ENCODE measurements at regions not wholly inside any gene's neighbourhood (a gene's known extent, or its start where the extent isn't known, plus 50 kb on each side); places are given as distances from the start of the nearest gene placed in this dataset.
A peak's percentile ranks its signal among the peaks of the same experiment; 100 is the strongest.
"Not testable (repeated sequence)": the region's sequence is repeated elsewhere in the genome, so short reads cannot be mapped to it uniquely, and the experiment has no call there.

GRCh38 chrX:54615109-54615508 is 85.1 kb downstream of the GNL3L start:
- no peak for DNase-seq (ENCODE audit: low read depth in 2 of 2)

DNA sequence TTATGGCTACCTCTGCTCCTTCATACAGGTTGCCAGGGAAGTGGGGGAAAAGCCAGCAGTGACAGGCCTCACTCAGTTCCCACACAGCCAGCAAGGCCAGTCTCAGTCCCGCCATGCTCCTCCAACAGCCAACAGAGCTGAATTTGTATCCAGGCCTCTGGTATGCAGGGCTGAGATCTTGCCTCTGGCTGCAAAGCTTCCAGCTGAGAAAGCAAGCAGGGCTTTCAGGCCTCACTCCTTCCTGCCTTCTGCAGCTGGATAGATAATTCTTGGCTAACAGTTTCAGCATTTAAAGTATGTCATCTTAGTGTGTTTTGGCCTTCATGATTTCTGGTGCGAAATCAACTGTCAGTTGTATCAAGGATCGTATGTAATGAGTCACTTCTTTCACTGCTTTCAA is 103.6 kb downstream of the GNL3L start:
- no peak for DNase-seq (ENCODE audit: low read depth in 2 of 2)

DNA sequence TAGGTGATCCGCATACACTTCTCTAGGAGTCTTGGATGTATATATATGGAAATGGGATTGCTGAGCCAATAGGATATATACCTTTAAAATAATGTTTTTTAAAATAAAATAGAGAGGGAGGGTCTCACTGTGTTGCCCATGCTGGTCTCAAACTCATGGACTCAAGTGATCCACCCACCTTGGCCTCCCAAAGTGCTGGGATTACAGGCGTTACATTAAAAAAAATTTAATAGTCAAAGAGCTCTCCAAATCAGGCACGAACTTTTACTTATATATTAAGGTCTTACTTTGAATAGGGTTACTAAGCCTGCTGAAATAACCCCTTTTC is 109.0 kb downstream of the GNL3L start:
- no peak for DNase-seq (ENCODE audit: low read depth in 2 of 2)

GRCh38 chrX:54639346-54640102 is 109.5 kb downstream of the GNL3L start:
- peak; percentile 74 to 75 for DNase-seq (ENCODE audit: low read depth in 2 of 2)

DNA sequence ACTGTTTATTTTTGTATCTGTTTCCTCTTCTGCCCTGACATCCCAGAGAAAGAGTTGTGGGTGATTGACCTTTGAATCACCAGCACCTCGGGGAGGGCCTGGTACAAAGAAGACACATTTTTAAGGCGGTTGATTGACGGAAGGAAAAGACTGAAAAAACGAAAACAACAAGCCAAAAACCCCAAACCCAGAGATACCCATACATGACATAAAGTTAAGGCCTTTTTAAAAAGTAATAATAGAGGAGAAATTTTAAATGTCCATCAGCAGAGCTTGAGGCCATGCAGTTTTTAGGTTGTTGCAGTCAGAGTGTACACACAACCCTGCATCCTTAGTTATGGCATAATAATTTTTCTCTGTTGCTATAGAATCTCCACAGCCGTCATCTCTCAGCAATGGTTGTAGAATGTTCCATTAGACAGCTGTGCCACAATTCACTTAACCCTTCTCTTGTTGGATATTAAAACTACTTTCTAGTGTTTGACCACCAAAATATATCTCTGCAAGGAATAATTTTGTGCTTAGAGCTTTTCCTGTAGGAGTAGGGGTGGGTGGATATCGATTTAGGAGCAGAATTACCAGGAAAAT is 110.2 kb downstream of the GNL3L start:
- DNase-seq (ENCODE audit: low read depth in 2 of 2) = no peak

GRCh38 chrX:54640736-54641135 is 110.7 kb downstream of the GNL3L start:
- DNase-seq (ENCODE audit: low read depth in 2 of 2) = no peak

DNA sequence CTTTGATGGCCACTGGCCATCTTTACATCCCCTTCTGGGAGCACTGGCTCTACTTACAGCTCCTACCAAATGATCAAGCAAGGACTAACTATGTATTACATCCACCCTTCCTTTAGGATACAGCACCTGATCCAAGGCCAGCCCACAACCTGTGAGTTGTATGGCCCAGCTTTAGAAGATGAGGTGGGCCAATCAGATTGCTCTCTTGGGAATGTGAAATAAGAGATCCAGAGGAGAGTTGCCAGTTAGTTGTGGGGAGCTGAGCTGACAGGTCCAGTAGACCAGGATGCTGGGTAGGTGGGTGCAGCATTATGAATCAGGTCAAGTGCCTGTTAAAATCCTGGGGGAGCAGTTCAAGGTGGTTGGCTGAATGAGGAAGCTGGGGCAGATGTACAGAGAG is 111.5 kb downstream of the GNL3L start:
- no peak for DNase-seq (ENCODE audit: low read depth in 2 of 2)

DNA sequence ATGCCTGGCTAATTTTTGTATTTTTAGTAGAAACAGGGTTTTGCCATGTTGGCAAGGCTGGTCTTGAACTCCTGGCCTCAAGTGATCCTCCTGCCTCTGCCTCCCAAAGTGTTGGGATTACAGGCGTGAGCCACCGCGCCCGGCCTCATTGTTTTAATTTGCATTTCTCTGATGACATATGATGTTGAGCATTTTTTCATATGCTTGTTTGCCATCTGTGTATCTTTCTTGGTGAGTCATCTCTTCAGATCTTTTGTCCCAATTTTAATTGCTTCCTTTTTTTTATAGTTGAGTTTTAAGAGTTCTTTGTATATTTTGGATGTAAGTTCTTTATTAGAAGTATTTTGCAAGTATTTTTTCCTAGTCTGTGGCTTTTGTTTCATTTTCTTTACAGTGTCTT is 117.6 kb downstream of the GNL3L start:
- DNase-seq (ENCODE audit: low read depth in 2 of 2) = not testable (repeated sequence)

DNA sequence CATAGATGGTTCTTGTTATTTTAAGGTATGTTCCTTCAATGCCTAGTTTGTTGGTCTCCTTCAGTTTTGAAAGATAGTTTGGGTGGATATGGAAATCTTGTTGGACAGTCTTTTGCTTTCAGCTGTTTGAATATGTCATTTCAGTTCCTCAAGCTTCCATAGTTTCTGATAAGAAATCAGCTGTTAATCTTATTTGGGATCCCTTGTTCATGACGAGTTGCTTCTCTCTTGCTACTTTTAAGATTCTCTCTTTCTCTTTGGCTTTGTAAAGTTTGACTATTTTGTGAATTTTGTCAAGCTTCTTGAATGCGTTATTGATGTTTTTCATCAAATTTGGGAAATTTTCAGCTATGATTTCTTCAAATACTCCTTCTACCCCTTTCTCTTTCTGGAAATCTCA is 129.5 kb downstream of the GNL3L start:
- DNase-seq (ENCODE audit: low read depth in 2 of 2) = no peak

GRCh38 chrX:54675762-54676161 is 122.3 kb downstream of the ITIH6 start:
- no peak for DNase-seq (ENCODE audit: low read depth in 2 of 2)

DNA sequence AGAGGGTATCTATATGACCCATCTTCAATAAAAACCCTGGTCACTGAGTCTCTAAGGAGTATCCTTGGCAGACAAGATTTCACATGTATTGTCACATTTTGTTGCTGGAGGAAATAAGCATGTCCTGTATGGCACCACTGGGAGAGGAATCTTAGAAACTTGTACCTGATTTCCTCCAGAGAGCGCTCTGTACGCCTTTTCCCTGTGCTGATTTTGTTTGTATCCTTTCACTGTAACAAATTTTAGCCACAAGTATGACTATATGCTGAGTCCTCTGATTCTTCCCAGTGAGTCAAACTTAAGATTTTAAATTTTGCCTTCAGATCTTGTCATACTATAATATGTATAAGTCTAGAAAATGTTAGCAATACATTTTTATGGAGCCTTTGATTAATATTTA is 102.8 kb downstream of the ITIH6 start:
- DNase-seq (ENCODE audit: low read depth in 2 of 2) = no peak

- no peak for DNase-seq (ENCODE audit: low read depth in 2 of 2)
Observed at GRCh38 chrX:54695816-54696487, 102.1 kb downstream of the ITIH6 start.
